GM23338 (cell line): ENCODE measurements at regions not wholly inside any gene's neighbourhood (a gene's known extent, or its start where the extent isn't known, plus 50 kb on each side); places are given as distances from the start of the nearest gene placed in this dataset.
"Not testable (repeated sequence)": the region's sequence is repeated elsewhere in the genome, so short reads cannot be mapped to it uniquely, and the experiment has no call there.

Source experiments
- CREB1 ChIP-seq: fragments of 250-450 bp; sonication (Bioruptor Pico); IDR thresholded peaks from 2 replicates; pipeline ENCODE4 v1.5.0; 2020; ENCODE audit warnings: low read depth, mild to moderate bottlenecking, moderate library complexity
- CTCF ChIP-seq, 2 experiments: fragments of 200-600 bp in 1 of 2; sonication (generic) in 1 of 2; conservative IDR thresholded peaks; 2 replicates each; pipeline versions ENCODE4 v1.5.1 to v1.6.1; 2016 to 2017; ENCODE audit warnings: antibody characterized with exemption in 2 of 2, low read depth in 2 of 2, mild to moderate bottlenecking in 2 of 2, moderate library complexity in 1 of 2
- ETS1 ChIP-seq: IDR thresholded peaks from 2 replicates; pipeline ENCODE4 v1.6.1; 2016; ENCODE audit warnings: antibody characterized with exemption
- EZH2 ChIP-seq: fragments of 200-600 bp; sonication (generic); IDR thresholded peaks from one replicate; pipeline ENCODE4 v1.8.0; 2017; ENCODE audit warnings: antibody characterized with exemption, mild to moderate bottlenecking, low read depth; ENCODE audit not compliant: unreplicated experiment
- EZH2phosphoT487 ChIP-seq: fragments of 200-600 bp; sonication (generic); IDR thresholded peaks from one replicate; pipeline ENCODE4 v1.8.1; 2018; ENCODE audit warnings: antibody characterized with exemption; ENCODE audit not compliant: unreplicated experiment
- JUNB ChIP-seq: IDR thresholded peaks from one replicate; pipeline ENCODE4 v1.6.1; 2016; ENCODE audit warnings: antibody characterized with exemption; ENCODE audit not compliant: unreplicated experiment
- NANOG ChIP-seq: IDR thresholded peaks from 2 replicates; pipeline ENCODE4 v1.6.1; 2016; ENCODE audit warnings: antibody characterized with exemption, borderline replicate concordance
- POLR2AphosphoS5 ChIP-seq: IDR thresholded peaks from 2 replicates; pipeline ENCODE4 v1.6.1; 2016; ENCODE audit warnings: antibody characterized with exemption, low read depth
- REST ChIP-seq: IDR thresholded peaks from one replicate; pipeline ENCODE4 v1.6.1; 2018; ENCODE audit warnings: antibody characterized with exemption; ENCODE audit not compliant: unreplicated experiment
- STAT1 ChIP-seq: IDR thresholded peaks from one replicate; pipeline ENCODE4 v1.6.1; 2016; ENCODE audit warnings: antibody characterized with exemption; ENCODE audit not compliant: unreplicated experiment
- ZNF331 ChIP-seq: fragments of 250-450 bp; sonication (Bioruptor Pico); IDR thresholded peaks from 2 replicates; pipeline ENCODE4 v1.5.0; 2020; ENCODE audit warnings: low read depth, mild to moderate bottlenecking, moderate library complexity
- ZNF462 ChIP-seq: fragments of 250-450 bp; sonication (Bioruptor Pico); IDR thresholded peaks from 2 replicates; pipeline ENCODE4 v1.5.0; 2020; ENCODE audit warnings: mild to moderate bottlenecking, moderate library complexity

GRCh38 chr16:32915346-32915745 is 239.4 kb upstream of the TP53TG3 start:
- TF ChIP-seq CTCF (conservative IDR thresholded peaks at IDR 0.05; ENCODE audit: low read depth in 2 of 2); EZH2; REST; ZNF331 (CRISPR knock-in tag); ZNF462 (CRISPR knock-in tag); STAT1; POLR2AphosphoS5; EZH2phosphoT487; ETS1; CREB1 (CRISPR knock-in tag); JUNB; NANOG: not testable (repeated sequence)
